PC-9 (cell line): ENCODE measurements at regions not wholly inside any gene's neighbourhood (a gene's known extent, or its start where the extent isn't known, plus 50 kb on each side); places are given as distances from the start of the nearest gene placed in this dataset.

Experiments
- EZH2 ChIP-seq: fragments of 200-600 bp; sonication (generic); IDR thresholded peaks from 2 replicates; pipeline ENCODE4 v1.8.0; 2017; ENCODE audit warnings: antibody characterized with exemption, low read depth
- TF ChIP-seq, protein P1 (sequence below): fragments of 200-600 bp; sonication (generic); conservative IDR thresholded peaks from 2 replicates; pipeline ENCODE4 v1.6.1; 2017; ENCODE audit warnings: mixed run types, antibody characterized with exemption, mild to moderate bottlenecking, moderate library complexity

- TF ChIP-seq, protein P1, sequence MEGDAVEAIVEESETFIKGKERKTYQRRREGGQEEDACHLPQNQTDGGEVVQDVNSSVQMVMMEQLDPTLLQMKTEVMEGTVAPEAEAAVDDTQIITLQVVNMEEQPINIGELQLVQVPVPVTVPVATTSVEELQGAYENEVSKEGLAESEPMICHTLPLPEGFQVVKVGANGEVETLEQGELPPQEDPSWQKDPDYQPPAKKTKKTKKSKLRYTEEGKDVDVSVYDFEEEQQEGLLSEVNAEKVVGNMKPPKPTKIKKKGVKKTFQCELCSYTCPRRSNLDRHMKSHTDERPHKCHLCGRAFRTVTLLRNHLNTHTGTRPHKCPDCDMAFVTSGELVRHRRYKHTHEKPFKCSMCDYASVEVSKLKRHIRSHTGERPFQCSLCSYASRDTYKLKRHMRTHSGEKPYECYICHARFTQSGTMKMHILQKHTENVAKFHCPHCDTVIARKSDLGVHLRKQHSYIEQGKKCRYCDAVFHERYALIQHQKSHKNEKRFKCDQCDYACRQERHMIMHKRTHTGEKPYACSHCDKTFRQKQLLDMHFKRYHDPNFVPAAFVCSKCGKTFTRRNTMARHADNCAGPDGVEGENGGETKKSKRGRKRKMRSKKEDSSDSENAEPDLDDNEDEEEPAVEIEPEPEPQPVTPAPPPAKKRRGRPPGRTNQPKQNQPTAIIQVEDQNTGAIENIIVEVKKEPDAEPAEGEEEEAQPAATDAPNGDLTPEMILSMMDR: no peak
- TF ChIP-seq EZH2: no peak
Measured at GRCh38 chr1:98472878-98473277, 188.6 kb upstream of the SNX7 start.
